ENCODE measurements at regions not wholly inside any gene's neighbourhood (a gene's known extent, or its start where the extent isn't known, plus 50 kb on each side); places are given as distances from the start of the nearest gene placed in this dataset.
"Not testable (repeated sequence)": the region's sequence is repeated elsewhere in the genome, so short reads cannot be mapped to it uniquely, and the experiment has no call there.

DNA sequence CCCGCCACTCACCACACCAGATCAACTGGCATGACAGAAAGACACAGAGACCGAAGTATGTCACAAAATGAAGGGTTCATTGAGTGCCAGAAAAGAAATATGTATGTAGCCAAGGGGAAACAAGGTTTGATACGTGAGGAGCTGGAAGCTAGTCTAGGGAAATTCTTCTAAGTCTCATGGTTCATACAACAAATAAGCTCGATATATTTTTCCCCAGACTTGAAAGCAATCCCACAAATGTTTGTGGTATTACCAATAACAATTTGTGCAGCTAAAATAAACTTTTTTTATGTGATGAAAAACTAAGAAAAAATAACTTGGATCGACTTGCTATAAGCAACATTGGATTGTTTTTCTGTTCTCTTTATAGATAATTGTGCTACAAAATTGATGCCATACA, 777.0 kb downstream of the TSN start:
- Histone ChIP-seq H3K27ac (no peak overlapping the region), H3K4me3 (no peak overlapping the region)

DNA sequence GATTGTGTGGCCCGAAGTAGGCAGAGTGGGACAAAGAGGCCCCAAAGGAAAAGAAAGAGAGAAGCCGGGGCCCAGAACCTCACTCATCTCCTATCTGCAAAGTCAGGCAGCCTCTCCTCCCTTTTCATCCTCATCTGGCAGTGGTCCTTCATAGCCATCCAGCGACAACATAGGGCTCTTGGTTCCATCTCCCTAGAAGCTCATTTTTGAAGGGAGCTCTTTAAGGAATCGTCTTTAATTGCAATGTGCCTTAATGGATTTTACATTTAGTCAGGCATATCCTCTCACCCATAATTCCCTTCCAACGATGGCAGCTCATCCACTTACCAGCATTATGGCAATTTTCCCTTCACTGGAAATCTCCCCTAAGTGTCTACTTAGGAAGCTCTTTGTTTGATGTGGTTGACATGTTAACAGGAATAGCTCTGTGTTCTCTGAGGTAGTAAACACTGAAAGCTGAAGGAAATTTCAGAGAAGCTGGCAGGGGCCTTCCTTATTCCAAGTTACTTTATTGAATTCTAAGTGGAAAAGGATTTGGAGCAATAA, 780.6 kb downstream of the TSN start:
- Histone ChIP-seq H3K4me3 (no peak overlapping the region), H3K27ac (no peak overlapping the region)

DNA sequence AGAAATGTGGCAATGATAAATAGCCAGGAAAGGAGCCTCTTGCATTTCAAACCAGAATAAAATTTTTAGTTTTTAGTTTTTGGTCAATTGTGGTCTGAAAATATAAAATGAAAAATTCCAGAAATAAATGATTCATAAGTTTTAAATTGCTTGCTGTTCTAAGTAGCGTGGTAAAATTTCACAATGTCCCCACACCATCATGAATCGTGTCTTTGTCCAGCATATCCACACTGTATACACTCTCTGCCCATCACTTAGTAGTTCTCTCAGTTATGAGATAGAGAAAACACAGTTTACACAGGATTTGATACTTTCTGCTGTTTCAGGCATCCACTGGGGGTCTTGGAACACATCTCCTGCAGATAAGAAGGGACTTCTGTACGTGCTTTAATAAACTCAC, 783.9 kb downstream of the TSN start:
- Histone ChIP-seq H3K27ac (no peak overlapping the region), H3K4me3 (no peak overlapping the region)

- H3K27ac ChIP-seq = no peak overlapping the region
These were observed 784.5 kb downstream of the TSN start for GRCh38 chr2:122539920-122540319.

DNA sequence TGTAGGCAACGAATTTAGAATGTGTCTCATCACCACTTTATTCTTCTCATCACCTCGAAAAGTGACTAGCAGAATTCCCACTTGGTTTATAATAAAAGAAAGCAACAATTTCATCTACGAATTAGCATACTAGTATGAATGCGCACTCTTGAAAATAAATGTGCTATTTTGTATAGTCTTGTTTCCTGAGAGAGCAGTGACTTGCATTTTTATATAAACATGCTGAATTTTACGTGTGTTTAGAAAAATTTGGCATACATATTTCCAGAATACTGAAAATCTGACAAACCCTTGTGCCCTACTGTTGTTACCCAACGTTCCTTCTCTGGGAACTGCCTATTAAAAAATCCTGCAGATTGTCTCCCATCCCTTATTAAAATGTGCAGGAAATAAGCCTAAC, 786.8 kb downstream of the TSN start:
- no peak overlapping the region for H3K27ac ChIP-seq
- no peak overlapping the region for H3K4me3 ChIP-seq

More at GRCh38 chr2:122539920-122540319, 784.5 kb downstream of the TSN start:
- no peak overlapping the region for H3K4me3 ChIP-seq

- Histone ChIP-seq H3K4me3 (no peak overlapping the region), H3K27ac (no peak overlapping the region)
These were observed 787.2 kb downstream of the TSN start for GRCh38 chr2:122542646-122543045.

DNA sequence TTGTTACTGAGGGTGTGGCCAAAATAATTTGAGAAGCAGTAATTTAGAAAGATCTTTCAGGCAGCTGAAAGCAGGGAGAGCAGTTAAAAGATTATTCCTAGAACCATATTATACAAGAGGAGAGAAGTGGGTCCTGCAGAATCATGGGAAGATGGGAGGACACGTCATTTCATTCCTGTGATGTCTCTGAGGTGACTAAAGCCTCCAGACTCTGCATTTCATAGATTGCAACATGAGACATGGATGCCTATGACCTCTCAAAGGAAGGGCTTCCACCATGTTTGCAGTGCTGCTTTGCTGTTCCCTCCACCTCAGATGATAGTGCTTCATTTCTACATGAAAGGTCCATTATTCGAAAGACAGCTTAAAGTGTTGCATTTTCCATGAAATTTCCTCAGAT, 788.4 kb downstream of the TSN start:
- H3K4me3 ChIP-seq = no peak overlapping the region
- H3K27ac ChIP-seq = no peak overlapping the region

DNA sequence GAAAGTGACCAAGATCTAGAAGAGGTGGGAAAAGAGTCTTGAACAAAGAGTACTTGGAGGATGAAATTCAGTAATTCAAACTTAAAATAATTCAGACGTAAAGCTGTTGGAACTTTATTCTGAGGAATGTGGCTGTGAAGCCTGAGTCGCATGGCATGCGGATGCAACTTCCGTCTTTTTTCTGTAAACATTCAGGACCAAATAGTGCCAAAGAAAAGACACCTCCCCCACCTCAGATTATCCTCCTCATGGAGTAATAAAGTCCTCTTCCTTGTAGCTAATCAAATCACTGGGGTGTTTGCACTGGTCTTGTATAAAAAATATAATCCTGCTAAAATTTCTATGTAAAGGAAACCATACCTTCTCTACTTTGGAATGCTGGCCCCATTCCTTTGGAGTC, 790.4 kb downstream of the TSN start:
- Histone ChIP-seq H3K27ac (no peak overlapping the region), H3K4me3 (no peak overlapping the region)

DNA sequence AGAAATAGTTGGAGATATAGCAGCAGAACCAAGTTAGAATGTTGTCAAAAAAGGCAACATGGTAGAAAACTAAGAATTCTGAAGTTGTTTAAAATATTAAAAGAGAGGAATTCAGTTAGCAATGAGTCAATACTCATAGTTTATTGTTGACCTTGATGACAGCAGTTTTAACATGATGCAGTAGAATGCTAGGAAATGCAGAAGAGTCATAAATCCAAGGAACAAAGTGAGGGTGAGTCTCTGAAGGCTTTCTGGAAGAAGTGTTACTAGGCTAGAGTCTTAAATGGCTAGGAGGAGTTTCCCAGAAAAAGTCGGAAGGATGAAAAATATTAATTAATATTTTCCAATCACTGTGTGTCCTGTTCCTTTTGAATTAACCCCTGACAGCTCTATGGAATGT, 807.3 kb downstream of the TSN start:
- no peak overlapping the region for H3K4me3 ChIP-seq
- H3K27ac ChIP-seq = no peak overlapping the region

DNA sequence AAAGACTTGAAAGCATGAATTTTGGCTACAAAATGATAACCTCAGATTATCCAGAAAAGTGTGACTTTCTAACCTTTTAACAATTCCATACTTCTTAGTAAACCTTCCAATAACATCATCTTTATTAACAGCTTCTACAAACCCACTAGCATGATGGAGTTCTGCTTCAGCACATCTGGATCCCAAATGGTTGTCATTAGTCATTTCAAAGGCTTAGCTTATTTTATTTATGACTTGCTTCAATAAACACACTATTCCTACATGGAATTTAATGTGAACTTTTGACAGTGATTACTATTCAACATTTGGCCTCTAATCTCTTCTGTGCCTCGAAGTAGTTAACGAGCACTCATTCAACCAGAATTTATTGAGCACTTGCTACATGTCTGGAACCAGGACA, 808.3 kb downstream of the TSN start:
- Histone ChIP-seq H3K4me3 (no peak overlapping the region), H3K27ac (no peak overlapping the region)

GRCh38 chr2:122564843-122565242, 809.4 kb downstream of the TSN start:
- Histone ChIP-seq H3K27ac (no peak overlapping the region), H3K4me3 (no peak overlapping the region)

GRCh38 chr2:122565364-122565763, 809.9 kb downstream of the TSN start:
- H3K27ac ChIP-seq = no peak overlapping the region
- H3K4me3 ChIP-seq = no peak overlapping the region

GRCh38 chr2:122570641-122571040, 815.2 kb downstream of the TSN start:
- no peak overlapping the region for H3K4me3 ChIP-seq

DNA sequence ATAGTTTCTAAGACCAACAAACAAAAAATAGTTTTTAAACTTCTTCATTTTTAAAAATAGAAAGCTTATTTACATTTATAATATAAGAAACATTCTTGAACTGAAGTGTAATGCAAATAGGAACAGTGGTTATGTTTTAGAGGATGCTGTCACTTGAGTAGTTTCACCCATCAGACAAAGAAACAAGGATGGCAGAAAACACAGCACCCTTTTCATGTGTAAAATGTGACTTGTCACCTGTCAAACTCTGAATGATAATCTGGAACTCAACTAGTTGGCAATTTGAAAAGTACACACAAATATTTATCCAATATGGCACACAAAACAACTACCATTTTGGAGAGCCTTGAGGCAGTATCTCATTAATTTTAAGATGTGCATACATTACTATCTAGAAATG, 816.0 kb downstream of the TSN start:
- H3K27ac ChIP-seq, H3K4me3 ChIP-seq: not testable (repeated sequence)

More at GRCh38 chr2:122570641-122571040, 815.2 kb downstream of the TSN start:
- no peak overlapping the region for H3K27ac ChIP-seq

DNA sequence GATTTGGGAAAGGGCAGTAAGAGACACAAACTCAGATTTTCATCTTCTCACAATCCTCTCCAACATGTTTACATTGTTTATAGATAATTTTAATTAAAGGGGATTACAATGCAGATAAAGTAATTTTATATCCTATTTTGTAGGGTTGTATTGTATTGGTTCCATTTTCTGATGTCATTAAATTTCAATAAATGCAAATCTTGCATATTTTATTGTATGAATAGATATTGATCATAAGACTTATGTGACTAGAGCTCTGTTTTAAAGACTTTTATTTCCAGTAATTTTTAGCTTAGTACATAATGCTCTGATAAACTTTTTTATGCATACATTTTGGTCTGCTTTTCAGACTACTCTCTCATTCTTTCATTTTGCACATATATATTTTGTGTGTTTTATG, 819.6 kb downstream of the TSN start:
- no peak overlapping the region for H3K4me3 ChIP-seq
- H3K27ac ChIP-seq = no peak overlapping the region

- no peak overlapping the region for H3K27ac ChIP-seq
- no peak overlapping the region for H3K4me3 ChIP-seq
These were observed 827.9 kb downstream of the TSN start for GRCh38 chr2:122583159-122583917.

- H3K27ac ChIP-seq = no peak overlapping the region
- no peak overlapping the region for H3K4me3 ChIP-seq
These were observed 835.1 kb downstream of the TSN start for GRCh38 chr2:122590524-122590923.

DNA sequence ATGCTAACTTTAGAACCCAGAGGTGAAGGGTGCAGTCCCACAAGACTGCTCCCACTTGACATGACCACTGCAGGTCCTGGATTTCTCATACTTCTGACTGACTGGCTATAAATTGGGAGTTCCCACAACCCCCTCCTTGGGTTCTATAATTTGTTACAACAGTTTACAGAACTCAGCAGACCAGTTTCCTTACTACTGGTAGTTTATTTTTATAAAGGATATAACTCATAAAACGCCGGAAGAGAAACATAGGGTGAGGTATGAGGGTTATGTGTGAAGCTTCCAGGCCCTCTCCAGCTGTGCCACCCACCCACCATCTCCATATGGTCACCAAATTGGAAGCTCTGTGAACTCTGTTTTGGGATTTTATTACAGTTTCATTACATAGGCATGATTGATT, 839.6 kb downstream of the TSN start:
- Histone ChIP-seq H3K4me3 (no peak overlapping the region), H3K27ac (no peak overlapping the region)

- Histone ChIP-seq H3K4me3 (no peak overlapping the region), H3K27ac (no peak overlapping the region)
These were observed 841.1 kb downstream of the TSN start for GRCh38 chr2:122596598-122596997.

- Histone ChIP-seq H3K27ac (no peak overlapping the region), H3K4me3 (no peak overlapping the region)
These were observed 843.3 kb downstream of the TSN start for GRCh38 chr2:122598784-122599183.

GRCh38 chr2:122610948-122611609, 855.6 kb downstream of the TSN start:
- Histone ChIP-seq H3K27ac (no peak overlapping the region), H3K4me3 (no peak overlapping the region)
